ENCODE measurements at regions not wholly inside any gene's neighbourhood (a gene's known extent, or its start where the extent isn't known, plus 50 kb on each side); places are given as distances from the start of the nearest gene placed in this dataset.

GRCh38 chr1:193462629-193463320 is 276.4 kb upstream of the B3GALT2 start:
- TF ChIP-seq, protein P1, sequence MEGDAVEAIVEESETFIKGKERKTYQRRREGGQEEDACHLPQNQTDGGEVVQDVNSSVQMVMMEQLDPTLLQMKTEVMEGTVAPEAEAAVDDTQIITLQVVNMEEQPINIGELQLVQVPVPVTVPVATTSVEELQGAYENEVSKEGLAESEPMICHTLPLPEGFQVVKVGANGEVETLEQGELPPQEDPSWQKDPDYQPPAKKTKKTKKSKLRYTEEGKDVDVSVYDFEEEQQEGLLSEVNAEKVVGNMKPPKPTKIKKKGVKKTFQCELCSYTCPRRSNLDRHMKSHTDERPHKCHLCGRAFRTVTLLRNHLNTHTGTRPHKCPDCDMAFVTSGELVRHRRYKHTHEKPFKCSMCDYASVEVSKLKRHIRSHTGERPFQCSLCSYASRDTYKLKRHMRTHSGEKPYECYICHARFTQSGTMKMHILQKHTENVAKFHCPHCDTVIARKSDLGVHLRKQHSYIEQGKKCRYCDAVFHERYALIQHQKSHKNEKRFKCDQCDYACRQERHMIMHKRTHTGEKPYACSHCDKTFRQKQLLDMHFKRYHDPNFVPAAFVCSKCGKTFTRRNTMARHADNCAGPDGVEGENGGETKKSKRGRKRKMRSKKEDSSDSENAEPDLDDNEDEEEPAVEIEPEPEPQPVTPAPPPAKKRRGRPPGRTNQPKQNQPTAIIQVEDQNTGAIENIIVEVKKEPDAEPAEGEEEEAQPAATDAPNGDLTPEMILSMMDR (IDR thresholded peaks at IDR 0.05 in 4 of 5, conservative IDR thresholded peaks at IDR 0.05 in 1 of 5): no peak
- TF ChIP-seq POLR2A (IDR thresholded peaks at IDR 0.05): no peak
